ENCODE measurements at regions not wholly inside any gene's neighbourhood (a gene's known extent, or its start where the extent isn't known, plus 50 kb on each side); places are given as distances from the start of the nearest gene placed in this dataset.
"Not testable (repeated sequence)": the region's sequence is repeated elsewhere in the genome, so short reads cannot be mapped to it uniquely, and the experiment has no call there.

GRCh38 chr5:44943647-44944046 lies 134.9 kb downstream of the MRPS30 start:
- DNase-seq = no peak

DNA sequence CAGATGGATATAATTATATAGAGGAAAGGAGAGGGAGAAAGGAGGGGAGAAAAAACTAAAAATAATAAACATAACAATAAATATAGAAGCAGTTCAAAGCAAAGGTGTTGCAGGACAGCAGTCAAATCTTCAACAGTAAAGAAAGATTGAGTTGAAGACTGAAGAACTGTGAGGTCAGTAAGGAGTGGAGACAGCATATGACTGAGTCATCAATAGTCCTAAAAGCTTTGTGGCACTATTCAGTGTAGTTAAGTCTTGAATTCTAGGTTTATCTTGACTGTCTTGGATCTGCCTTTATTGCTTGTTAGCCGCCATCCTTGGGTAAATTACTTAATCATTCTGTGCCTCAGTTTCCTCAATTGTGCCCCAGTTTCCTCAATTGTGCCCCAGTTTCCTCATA lies 137.0 kb downstream of the MRPS30 start:
- DNase-seq = no peak

GRCh38 chr5:44949687-44950086 lies 140.9 kb downstream of the MRPS30 start:
- no peak for DNase-seq

DNA sequence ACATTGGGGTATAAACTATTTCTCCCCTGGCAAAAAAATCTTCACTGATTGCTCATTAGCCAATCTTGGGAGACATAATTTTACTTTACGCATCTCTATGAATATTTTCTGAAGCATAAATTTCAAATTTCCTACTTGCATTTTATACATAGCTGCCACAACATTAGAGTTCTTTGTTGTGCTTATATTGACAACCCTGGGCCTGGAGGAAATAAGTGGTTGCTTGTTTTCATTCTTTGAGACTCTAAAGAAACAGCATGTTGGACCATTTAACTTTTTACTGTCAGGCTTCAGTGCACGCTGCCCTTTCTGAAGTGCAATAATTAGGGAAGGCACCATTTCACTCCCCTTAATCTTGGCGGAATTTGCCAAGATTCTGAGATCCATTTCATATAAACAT lies 142.6 kb downstream of the MRPS30 start:
- DNase-seq = no peak

- no peak for DNase-seq
Observed at GRCh38 chr5:44952376-44952775, 143.6 kb downstream of the MRPS30 start.

DNA sequence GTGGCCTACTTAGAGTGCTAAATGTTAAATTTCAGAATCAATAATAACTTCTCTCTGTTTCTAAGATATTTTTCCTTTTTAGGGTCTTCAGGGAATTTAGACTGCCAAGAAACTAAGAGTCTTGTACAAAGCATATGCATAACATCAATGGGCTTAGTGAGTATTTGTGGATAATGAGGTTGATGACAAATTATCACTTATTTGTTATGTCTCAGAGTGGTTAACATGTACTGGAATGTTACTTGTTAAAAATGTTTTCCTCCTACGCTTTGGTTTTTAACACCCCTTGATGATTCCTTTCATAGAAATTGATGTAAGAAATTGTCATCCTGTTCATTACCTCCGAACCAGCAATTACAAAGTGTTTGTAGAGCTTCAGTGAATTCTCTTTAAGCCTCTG lies 144.3 kb downstream of the MRPS30 start:
- DNase-seq = no peak

GRCh38 chr5:44958943-44959454 lies 150.3 kb downstream of the MRPS30 start:
- not testable (repeated sequence) for DNase-seq

DNA sequence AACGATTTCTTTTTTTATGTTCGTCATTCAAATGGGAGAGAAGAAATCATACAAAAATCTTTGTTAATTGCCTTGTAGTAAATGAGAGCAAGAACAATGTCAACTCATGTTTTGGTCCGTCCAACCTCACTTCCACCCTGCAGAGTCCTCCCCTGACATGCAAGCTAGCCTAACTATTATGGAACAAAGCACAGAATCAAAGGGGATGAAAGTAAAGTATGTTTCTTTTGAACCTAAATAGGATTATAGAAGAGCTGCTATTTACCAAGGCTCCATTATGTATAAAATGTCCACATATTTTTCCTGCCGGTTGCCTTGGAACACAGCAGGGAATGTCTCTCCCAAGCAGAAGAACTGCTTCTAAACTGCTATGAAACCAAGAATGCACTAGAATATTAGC lies 161.1 kb downstream of the MRPS30 start:
- DNase-seq = no peak

- not testable (repeated sequence) for DNase-seq
Observed at GRCh38 chr5:44970963-44971362, 162.2 kb downstream of the MRPS30 start.

DNA sequence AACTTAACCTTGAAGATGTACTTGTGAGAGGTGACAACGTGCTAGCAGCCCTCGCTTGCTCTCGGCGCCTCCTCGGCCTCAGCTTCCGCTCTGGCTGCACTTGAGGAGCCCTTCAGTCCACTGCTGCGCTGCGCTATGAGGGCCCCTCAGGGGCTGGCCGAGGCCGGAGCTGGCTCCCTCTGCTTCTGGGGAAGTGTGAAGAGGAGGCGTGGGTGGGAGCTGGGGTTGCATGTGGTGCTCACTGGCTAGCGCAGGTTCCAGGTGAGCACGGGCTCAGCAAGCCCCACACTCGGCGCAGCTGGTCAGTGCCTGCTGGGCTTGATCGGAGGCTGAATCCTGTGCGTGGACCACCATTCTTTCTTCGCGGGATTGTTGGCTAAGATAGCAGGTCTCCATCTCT lies 166.1 kb downstream of the MRPS30 start:
- no peak for DNase-seq

DNA sequence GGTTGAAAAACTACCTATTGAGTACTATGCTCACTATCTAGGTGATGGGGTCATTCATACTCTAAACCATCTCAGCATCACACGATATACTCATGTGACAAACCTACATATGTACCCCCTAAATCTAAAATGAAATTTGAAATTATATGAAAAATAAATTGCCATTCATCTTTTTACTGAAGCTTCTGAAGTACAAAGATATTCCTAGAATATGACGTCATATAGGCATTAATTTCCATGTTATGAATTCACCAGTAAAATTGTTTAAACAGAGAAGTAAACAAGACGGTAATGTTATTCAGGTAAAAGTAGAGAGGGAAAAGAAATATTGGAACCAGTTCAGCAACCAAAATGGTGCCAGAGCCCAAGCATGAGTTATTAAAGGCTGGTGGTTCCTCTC lies 173.0 kb downstream of the MRPS30 start:
- DNase-seq = no peak

- DNase-seq = no peak
Observed at GRCh38 chr5:44983006-44983405, 174.3 kb downstream of the MRPS30 start.

- DNase-seq = no peak
Observed at GRCh38 chr5:44987026-44987425, 178.3 kb downstream of the MRPS30 start.

GRCh38 chr5:44991693-44992092 lies 182.9 kb downstream of the MRPS30 start:
- DNase-seq = no peak

DNA sequence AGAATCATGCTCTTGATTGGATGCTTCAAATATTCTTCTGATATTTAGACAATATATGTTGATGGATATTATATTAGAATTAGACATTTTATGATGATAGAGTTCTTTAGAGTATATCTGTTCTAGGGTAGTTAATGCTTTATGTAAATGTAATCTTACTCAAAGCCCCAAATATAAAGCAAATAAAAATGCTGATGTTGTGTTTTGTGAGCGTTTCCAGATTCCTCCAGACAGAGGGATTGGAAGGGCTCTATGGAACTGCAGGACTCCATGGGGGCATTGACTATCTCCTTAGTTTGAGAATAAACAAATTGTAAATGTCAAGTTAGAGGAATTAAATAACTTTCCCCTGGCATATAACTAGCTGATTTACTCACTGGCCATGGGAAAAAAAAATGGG lies 184.5 kb downstream of the MRPS30 start:
- DNase-seq = no peak

DNA sequence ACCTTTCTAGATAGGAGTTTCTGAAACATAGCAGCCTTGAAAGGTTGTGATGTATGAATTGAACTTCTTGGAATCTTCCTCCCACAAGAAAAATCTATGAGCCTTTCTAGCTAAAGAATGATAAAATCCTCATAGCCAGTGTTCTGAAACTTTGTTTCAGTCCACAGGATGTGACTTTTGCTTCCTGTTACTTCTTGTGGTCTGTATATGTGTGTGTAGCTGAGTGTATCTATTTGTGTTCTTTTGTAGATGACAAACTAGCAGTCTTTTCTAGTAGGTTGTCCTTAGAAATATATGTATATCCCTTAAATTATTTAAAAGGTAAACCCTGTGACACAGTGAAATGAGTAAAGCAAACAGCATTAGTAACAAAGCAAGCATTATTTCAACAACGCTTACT lies 188.8 kb downstream of the MRPS30 start:
- DNase-seq = no peak

- DNase-seq = not testable (repeated sequence)
Observed at GRCh38 chr5:45007102-45007501, 198.4 kb downstream of the MRPS30 start.

DNA sequence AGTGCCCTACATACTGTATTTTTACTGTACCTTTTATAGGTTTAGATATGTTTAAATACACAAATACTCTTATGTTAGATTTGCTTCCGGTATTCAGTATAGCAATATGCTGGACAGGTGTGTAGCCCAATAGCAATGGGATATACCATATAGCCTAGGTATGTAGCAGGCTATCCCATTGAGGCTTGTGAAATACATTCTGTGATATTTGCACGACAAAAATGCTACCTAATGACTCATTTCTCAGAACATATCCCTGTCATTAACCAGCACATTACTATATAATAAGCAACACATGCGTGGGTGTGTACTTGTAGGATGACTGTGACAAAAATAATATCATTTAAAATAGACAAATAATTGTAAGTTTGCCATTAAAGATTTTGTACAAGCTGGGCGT lies 208.8 kb downstream of the MRPS30 start:
- DNase-seq = no peak

GRCh38 chr5:45029553-45029952 lies 220.8 kb downstream of the MRPS30 start:
- DNase-seq = no peak

DNA sequence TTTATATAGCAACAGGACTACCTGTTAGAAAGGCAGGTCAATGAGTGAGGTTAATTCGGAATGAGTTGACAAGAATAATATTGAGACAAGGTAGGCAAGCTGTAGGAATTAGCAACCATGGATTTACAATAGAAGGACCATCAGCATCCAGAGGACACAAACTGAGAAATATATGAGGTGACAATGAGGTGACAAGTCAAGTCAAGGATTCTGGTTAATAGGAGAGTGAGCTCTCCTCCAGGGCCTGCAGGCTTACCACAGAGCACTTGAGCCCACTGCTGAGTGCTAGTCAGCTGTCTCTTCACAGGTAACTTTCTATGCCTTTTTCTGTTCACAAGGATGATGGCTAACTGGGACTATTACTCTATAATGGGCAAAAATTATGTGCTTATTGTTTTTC lies 227.2 kb downstream of the MRPS30 start:
- DNase-seq = no peak

GRCh38 chr5:45037927-45038326 lies 229.2 kb downstream of the MRPS30 start:
- DNase-seq = no peak

GRCh38 chr5:45038366-45038987 lies 229.7 kb downstream of the MRPS30 start:
- peak; percentile 1 for DNase-seq

DNA sequence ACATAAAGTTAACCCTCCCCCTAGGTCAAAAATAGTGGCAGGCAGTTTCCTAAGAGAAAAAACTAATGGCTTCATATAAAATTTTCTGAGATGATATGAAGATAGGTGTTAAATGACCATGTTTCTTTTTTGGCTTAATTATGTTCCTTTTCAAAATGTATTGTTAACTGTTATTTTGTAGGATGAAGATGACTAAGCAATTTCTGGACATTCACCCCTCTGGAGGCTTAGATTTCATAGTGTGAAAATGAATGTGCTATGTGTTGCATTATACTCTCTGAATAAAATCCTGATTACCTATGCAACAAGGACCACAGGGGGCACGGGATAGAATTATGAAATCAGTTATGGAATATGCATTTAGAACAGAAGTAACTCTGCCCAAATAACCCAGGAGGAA lies 233.5 kb downstream of the MRPS30 start:
- no peak for DNase-seq

- DNase-seq = no peak
Observed at GRCh38 chr5:45057564-45057963, 248.8 kb downstream of the MRPS30 start.

- DNase-seq = no peak
Observed at GRCh38 chr5:45060724-45061123, 252.0 kb downstream of the MRPS30 start.

All from KG1 (cell line).